Upper lobe of left lung (tissue), 6 donors: ENCODE measurements at regions not wholly inside any gene's neighbourhood (a gene's known extent, or its start where the extent isn't known, plus 50 kb on each side); places are given as distances from the start of the nearest gene placed in this dataset.

Source experiments
- ATAC-seq, 2 donors: fragments of 200-7000 bp; cut with Tn5 transposase; one replicate each; pipeline ENCODE4 v1.9.1; 2022; ENCODE audit warnings: mild to moderate bottlenecking in 2 of 2, moderate library complexity in 2 of 2; ENCODE audit not compliant: low FRiP score in 2 of 2
- DNase-seq, 2 donors: peaks; one replicate each; pipeline ENCODE4 v3.0.0-alpha.2; 2019 to 2020
- H3K27ac ChIP-seq, 4 donors: fragments of 200-600 bp; sonication (generic); one replicate each; pipeline ENCODE4 v1.5.1; 2016 to 2019
- H3K27me3 ChIP-seq, 4 donors: fragments of 200-600 bp; sonication (generic); one replicate each; pipeline ENCODE4 v1.5.1; 2017 to 2019
- H3K36me3 ChIP-seq, 4 donors: fragments of 200-600 bp; sonication (generic); one replicate each; pipeline ENCODE4 v1.5.1; 2016 to 2019
- H3K4me1 ChIP-seq, 4 donors: fragments of 200-600 bp; sonication (generic); one replicate each; pipeline ENCODE4 v1.5.1; 2018 to 2019
- H3K4me3 ChIP-seq, 4 donors: fragments of 200-600 bp; sonication (generic); one replicate each; pipeline ENCODE4 v1.5.1; 2017 to 2019; ENCODE audit warnings: mild to moderate bottlenecking in 2 of 4, moderate library complexity in 1 of 4
- H3K9me3 ChIP-seq, 4 donors: fragments of 200-600 bp; sonication (generic); one replicate each; pipeline ENCODE4 v1.5.1; 2018 to 2019
- EP300 ChIP-seq, 4 donors: sonication (generic); formaldehyde crosslinking; IDR thresholded peaks; one replicate each; pipeline ENCODE4 v1.5.1; 2017; ENCODE audit warnings: antibody characterized with exemption in 4 of 4, control low read depth in 2 of 4
- POLR2A ChIP-seq, 4 donors: fragments of 450-650 bp; IDR thresholded peaks; one replicate each; pipeline ENCODE4 v1.5.1; 2016 to 2017; ENCODE audit warnings: antibody characterized with exemption in 4 of 4, mild to moderate bottlenecking in 2 of 4
- POLR2AphosphoS5 ChIP-seq, 2 donors: sonication (generic); formaldehyde crosslinking; IDR thresholded peaks; one replicate each; pipeline ENCODE4 v1.5.1; 2017; ENCODE audit warnings: antibody characterized with exemption in 2 of 2
- WGBS, 2 donors: methylation state at CpG; one replicate each; pipeline ENCODE4 v1.1.5; 2017 to 2018; 5-methylcytosine and 5-hydroxymethylcytosine counted together
- TF ChIP-seq, protein P1 (sequence below), 6 experiments: fragments of 450-650 bp in 4 of 6; fragments of 200-600 bp in 2 of 6; sonication (generic) in 2 of 6; IDR thresholded peaks; one replicate each; pipeline ENCODE4 v1.5.1; 2016 to 2019; ENCODE audit warnings: antibody characterized with exemption in 6 of 6
- donor health status: DM: no; HTN: no; CAD: no; lungs with moderate emphysema.
- donor health status: DM: no; HTN: yes; CAD: no; lungs with severe emphysema.

DNA sequence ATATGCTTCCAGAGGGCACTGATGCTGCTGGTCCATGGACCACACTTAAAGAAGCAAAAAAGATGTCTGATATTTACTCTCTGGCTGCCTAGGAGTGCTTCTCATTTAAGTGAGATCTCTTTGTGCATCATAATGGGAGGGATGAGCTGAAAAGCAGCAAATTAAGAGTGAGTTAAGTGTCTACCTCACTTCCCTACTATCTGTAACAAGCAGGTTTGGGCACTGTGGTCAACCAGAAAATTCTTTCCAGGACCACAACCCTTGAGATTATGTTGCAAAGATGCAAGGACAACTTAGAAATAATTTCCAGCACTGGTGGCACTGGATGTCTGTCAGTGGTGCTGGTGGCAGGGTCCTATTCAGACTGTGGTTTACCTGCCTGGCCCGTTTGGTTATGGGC is 52.1 kb upstream of the USPL1 start:
- Histone ChIP-seq H3K4me3 (no peak overlapping the region), H3K27me3 (no peaks in the 10 kb centered on the region), H3K4me1 (no peaks in the 10 kb centered on the region), H3K36me3 (no peaks in the 10 kb centered on the region), H3K27ac (no peak overlapping the region), H3K9me3 (no peaks in the 10 kb centered on the region)
- TF ChIP-seq POLR2A (IDR thresholded peaks at IDR 0.05), result no peak
- no peak for TF ChIP-seq EP300 (IDR thresholded peaks at IDR 0.05)
- no peak for TF ChIP-seq POLR2AphosphoS5 (IDR thresholded peaks at IDR 0.05)
- TF ChIP-seq, protein P1, sequence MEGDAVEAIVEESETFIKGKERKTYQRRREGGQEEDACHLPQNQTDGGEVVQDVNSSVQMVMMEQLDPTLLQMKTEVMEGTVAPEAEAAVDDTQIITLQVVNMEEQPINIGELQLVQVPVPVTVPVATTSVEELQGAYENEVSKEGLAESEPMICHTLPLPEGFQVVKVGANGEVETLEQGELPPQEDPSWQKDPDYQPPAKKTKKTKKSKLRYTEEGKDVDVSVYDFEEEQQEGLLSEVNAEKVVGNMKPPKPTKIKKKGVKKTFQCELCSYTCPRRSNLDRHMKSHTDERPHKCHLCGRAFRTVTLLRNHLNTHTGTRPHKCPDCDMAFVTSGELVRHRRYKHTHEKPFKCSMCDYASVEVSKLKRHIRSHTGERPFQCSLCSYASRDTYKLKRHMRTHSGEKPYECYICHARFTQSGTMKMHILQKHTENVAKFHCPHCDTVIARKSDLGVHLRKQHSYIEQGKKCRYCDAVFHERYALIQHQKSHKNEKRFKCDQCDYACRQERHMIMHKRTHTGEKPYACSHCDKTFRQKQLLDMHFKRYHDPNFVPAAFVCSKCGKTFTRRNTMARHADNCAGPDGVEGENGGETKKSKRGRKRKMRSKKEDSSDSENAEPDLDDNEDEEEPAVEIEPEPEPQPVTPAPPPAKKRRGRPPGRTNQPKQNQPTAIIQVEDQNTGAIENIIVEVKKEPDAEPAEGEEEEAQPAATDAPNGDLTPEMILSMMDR (IDR thresholded peaks at IDR 0.05), result no peak
- ATAC-seq (no peak), DNase-seq (no peak)
- WGBS, 2 donors, result 67 to 92% methylated on average over 1 of the region's 1 CpG

GRCh38 chr13:30567072-30567471 is 50.6 kb upstream of the USPL1 start:
- Histone ChIP-seq H3K4me3 (no peak overlapping the region), H3K9me3 (no peaks in the 10 kb centered on the region), H3K4me1 (peaks cover 0 to 3% (median 2%) of the 10 kb centered on the region in 4 donors), H3K27ac (no peak overlapping the region), H3K27me3 (no peaks in the 10 kb centered on the region), H3K36me3 (no peaks in the 10 kb centered on the region)
- ATAC-seq (no peak), DNase-seq (no peak)
- WGBS, 2 donors, result 89 to 90% methylated on average over 2 of the region's 2 CpGs
- no peak for TF ChIP-seq POLR2A (IDR thresholded peaks at IDR 0.05)
- TF ChIP-seq, protein P1 (IDR thresholded peaks at IDR 0.05), result no peak
- no peak for TF ChIP-seq POLR2AphosphoS5 (IDR thresholded peaks at IDR 0.05)
- no peak for TF ChIP-seq EP300 (IDR thresholded peaks at IDR 0.05)
